Natural killer cell (primary cell): ENCODE measurements at regions not wholly inside any gene's neighbourhood (a gene's known extent, or its start where the extent isn't known, plus 50 kb on each side); places are given as distances from the start of the nearest gene placed in this dataset.

Experiments used
- ATAC-seq, 3 donors: fragments of 150-1000 bp in 2 of 3; fragments of 200-7000 bp in 1 of 3; cut with Tn5 transposase; 1 replicate in 1 of 3; 2 replicates in 2 of 3; pipeline ENCODE4 v1.10.0; 2021; ENCODE audit warnings: mild to moderate bottlenecking in 2 of 3, moderate library complexity in 2 of 3
- DNase-seq, 2 donors: peaks; one replicate each; pipeline versions ENCODE4 v3.0.0 to v3.0.0-alpha.2; 2013 to 2021; ENCODE audit warnings: mixed read lengths in 1 of 2
- H3K27ac ChIP-seq: one replicate; pipeline ENCODE4 v1.5.1; 2013; ENCODE audit warnings: mild to moderate bottlenecking, low read length
- H3K27me3 ChIP-seq: one replicate; pipeline ENCODE4 v1.6.1; 2013; ENCODE audit warnings: low read length; ENCODE audit not compliant: control insufficient read depth, insufficient read depth
- H3K36me3 ChIP-seq: one replicate; pipeline ENCODE4 v1.6.1; 2013; ENCODE audit warnings: low read length; ENCODE audit not compliant: control insufficient read depth, insufficient read depth
- H3K4me1 ChIP-seq: one replicate; pipeline ENCODE4 v1.6.1; 2013; ENCODE audit warnings: low read length; ENCODE audit not compliant: control insufficient read depth, insufficient read depth
- H3K4me3 ChIP-seq: one replicate; pipeline ENCODE4 v1.5.1; 2013; ENCODE audit warnings: low read length
- H3K9me3 ChIP-seq: one replicate; pipeline ENCODE4 v1.6.1; 2013; ENCODE audit warnings: low read length; ENCODE audit not compliant: control insufficient read depth, insufficient read depth
- H3K27ac Mint-ChIP-seq, 2 donors: one replicate each; pipeline ENCODE4 v1.8.0; 2022; ENCODE audit warnings: mild to moderate bottlenecking in 2 of 2, mixed read lengths in 2 of 2, moderate library complexity in 1 of 2
- H3K27me3 Mint-ChIP-seq, 2 donors: one replicate each; pipeline ENCODE4 v1.8.0; 2022; ENCODE audit warnings: low read depth in 2 of 2, mixed read lengths in 2 of 2
- H3K36me3 Mint-ChIP-seq: one replicate; pipeline ENCODE4 v1.8.0; 2022; ENCODE audit warnings: mixed read lengths
- H3K4me1 Mint-ChIP-seq, 2 donors: one replicate each; pipeline ENCODE4 v1.8.0; 2022; ENCODE audit warnings: mixed read lengths in 2 of 2
- H3K4me3 Mint-ChIP-seq: one replicate; pipeline ENCODE4 v1.8.0; 2022; ENCODE audit warnings: mild to moderate bottlenecking, moderate library complexity, mixed read lengths
- H3K9me3 Mint-ChIP-seq, 2 donors: one replicate each; pipeline ENCODE4 v1.8.0; 2022; ENCODE audit warnings: mixed read lengths in 2 of 2
- CTCF ChIP-seq: fragments of 200-600 bp; IDR thresholded peaks from one replicate; pipeline ENCODE4 v1.8.0; 2022; ENCODE audit warnings: antibody characterized with exemption
- WGBS: methylation state at CpG from one replicate; pipeline ENCODE4 v1.1.7; 2013; ENCODE audit warnings: missing lambda C conversion rate; ENCODE audit not compliant: insufficient coverage; 5-methylcytosine and 5-hydroxymethylcytosine counted together
- intact Hi-C: fragments of 100-400 bp; cut with micrococcal nuclease; formaldehyde crosslinking; loops from one replicate; pipeline ENCODE4 v1.14.2; 2022

GRCh38 chr2:145760781-145761649 is 1241.1 kb upstream of the ZEB2 start:
- DNase-seq: no peak
- Histone ChIP-seq H3K27ac (no peak overlapping the region), H3K9me3 (no peaks in the 10 kb centered on the region), H3K4me3 (no peak overlapping the region), H3K27me3 (no peaks in the 10 kb centered on the region), H3K4me1 (no peaks in the 10 kb centered on the region), H3K36me3 (no peaks in the 10 kb centered on the region)
- TF ChIP-seq CTCF: no peak
- Mint-ChIP-seq H3K36me3 (no peaks in the 10 kb centered on the region), H3K4me3 (no peak overlapping the region), H3K27ac (no peak overlapping the region), H3K9me3 (no peaks in the 10 kb centered on the region), H3K27me3 (no peaks in the 10 kb centered on the region), H3K4me1 (no peaks in the 10 kb centered on the region)
- 83% methylated on average over 4 of the region's 4 CpGs for WGBS
- intact Hi-C loops: no loop called here
- no peak for ATAC-seq

- intact Hi-C loops: no loop called here
- WGBS: 54% methylated on average over 2 of the region's 3 CpGs
- no peaks in the 10 kb centered on the region for H3K27me3 Mint-ChIP-seq
Observed at GRCh38 chr2:145759228-145759915, 1239.5 kb upstream of the ZEB2 start.

GRCh38 chr2:145757503-145758246 is 1237.8 kb upstream of the ZEB2 start:
- Histone ChIP-seq H3K4me3 (no peak overlapping the region), H3K9me3 (no peaks in the 10 kb centered on the region), H3K4me1 (no peaks in the 10 kb centered on the region), H3K27me3 (no peaks in the 10 kb centered on the region), H3K27ac (no peak overlapping the region), H3K36me3 (no peaks in the 10 kb centered on the region)
- H3K9me3 Mint-ChIP-seq: no peaks in the 10 kb centered on the region
- no peaks in the 10 kb centered on the region for H3K27me3 Mint-ChIP-seq
- ATAC-seq (no peak), DNase-seq (no peak)
- no peak overlapping the region for H3K4me3 Mint-ChIP-seq
- TF ChIP-seq CTCF: no peak
- no peaks in the 10 kb centered on the region for H3K36me3 Mint-ChIP-seq
- H3K4me1 Mint-ChIP-seq: no peaks in the 10 kb centered on the region
- intact Hi-C loops: no loop called here
- H3K27ac Mint-ChIP-seq: no peak overlapping the region
- WGBS: 77% methylated on average over 2 of the region's 3 CpGs

More at GRCh38 chr2:145759228-145759915, 1239.5 kb upstream of the ZEB2 start:
- Mint-ChIP-seq H3K4me1 (no peaks in the 10 kb centered on the region), H3K36me3 (no peaks in the 10 kb centered on the region), H3K27ac (no peak overlapping the region), H3K9me3 (no peaks in the 10 kb centered on the region), H3K4me3 (no peak overlapping the region)
- H3K27ac ChIP-seq: no peak overlapping the region
- DNase-seq (no peak), ATAC-seq (no peak)
- H3K9me3 ChIP-seq: no peaks in the 10 kb centered on the region
- no peaks in the 10 kb centered on the region for H3K27me3 ChIP-seq
- no peaks in the 10 kb centered on the region for H3K36me3 ChIP-seq
- no peaks in the 10 kb centered on the region for H3K4me1 ChIP-seq
- TF ChIP-seq CTCF: no peak
- no peak overlapping the region for H3K4me3 ChIP-seq
